OCI-LY3 (cell line): ENCODE measurements at regions not wholly inside any gene's neighbourhood (a gene's known extent, or its start where the extent isn't known, plus 50 kb on each side); places are given as distances from the start of the nearest gene placed in this dataset.

Experiments
- CTCF ChIP-seq: fragments of 200-600, 300-600 bp; sonication (generic); IDR thresholded peaks from 2 replicates; pipeline ENCODE4 v1.5.1; 2014; ENCODE audit warnings: antibody characterized with exemption, low read length, low read depth
- EZH2phosphoT487 ChIP-seq: fragments of 200-600 bp; shearing (Covaris generic); IDR thresholded peaks from 2 replicates; pipeline ENCODE4 v1.6.1; 2018; ENCODE audit warnings: antibody characterized with exemption, mixed run types, low read depth

GRCh38 chr6:169886631-169887227 is 135.3 kb downstream of the ERMARD start:
- TF ChIP-seq CTCF (no peak), EZH2phosphoT487 (no peak)
